Transverse colon (tissue), 4 donors: ENCODE measurements at regions not wholly inside any gene's neighbourhood (a gene's known extent, or its start where the extent isn't known, plus 50 kb on each side); places are given as distances from the start of the nearest gene placed in this dataset.

Experiments
- DNase-seq: peaks from one replicate; pipeline ENCODE4 v3.0.0-alpha.2; 2019
- H3K27ac ChIP-seq, 4 donors: fragments of 200-600 bp; sonication (generic); 2 replicates each; pipeline ENCODE4 v1.5.1; 2016 to 2018; ENCODE audit warnings: inconsistent platforms in 4 of 4
- H3K27me3 ChIP-seq: fragments of 200-600 bp; sonication (generic); 2 replicates; pipeline ENCODE4 v1.5.1; 2017; ENCODE audit warnings: inconsistent platforms
- H3K36me3 ChIP-seq, 4 donors: fragments of 200-600 bp; sonication (generic); 2 replicates each; pipeline ENCODE4 v1.5.1; 2017 to 2019; ENCODE audit warnings: inconsistent platforms in 4 of 4
- H3K4me1 ChIP-seq, 4 donors: fragments of 200-600 bp; sonication (generic); 2 replicates each; pipeline ENCODE4 v1.5.1; 2017 to 2020; ENCODE audit warnings: inconsistent platforms in 4 of 4
- H3K4me3 ChIP-seq, 4 donors: fragments of 200-600 bp; sonication (generic); 1 replicate in 1 of 4; 2 replicates in 3 of 4; pipeline versions ENCODE4 v1.5.1 to v1.6.1; 2017 to 2019; ENCODE audit warnings: inconsistent platforms in 4 of 4
- H3K9me3 ChIP-seq, 2 donors: fragments of 200-600 bp; sonication (generic); 2 replicates each; pipeline ENCODE4 v1.5.1; 2017 to 2019; ENCODE audit warnings: inconsistent platforms in 2 of 2
- EP300 ChIP-seq: sonication (generic); formaldehyde crosslinking; IDR thresholded peaks from one replicate; pipeline ENCODE4 v1.6.1; 2017; ENCODE audit warnings: antibody characterized with exemption, low read depth
- POLR2A ChIP-seq: fragments of 450-650 bp; IDR thresholded peaks from one replicate; pipeline ENCODE4 v1.6.1; 2016; ENCODE audit warnings: antibody characterized with exemption, mild to moderate bottlenecking, moderate library complexity
- POLR2AphosphoS5 ChIP-seq, 3 donors: sonication (generic); formaldehyde crosslinking; IDR thresholded peaks; one replicate each; pipeline ENCODE4 v1.6.1; 2016; ENCODE audit warnings: antibody characterized with exemption in 3 of 3
- WGBS, 2 donors: methylation state at CpG; one replicate each; pipeline ENCODE4 v1.1.5; 2018; ENCODE audit warnings: low coverage in 1 of 2; 5-methylcytosine and 5-hydroxymethylcytosine counted together
- in situ Hi-C, 4 donors: fragments of 200-750 bp; cut with MboI; loops; one replicate each; pipeline versions ENCODE4 v1.15.0 to v1.15.1; 2017; ENCODE audit warnings: low sequenced_read_pairs in 3 of 4, low pct_ligation_motif_present in 1 of 4, low pct_unique_long_range_greater_than_20kb in 1 of 4
- intact Hi-C: fragments of 100-400 bp; cut with DNase I; formaldehyde crosslinking; loops from one replicate; pipeline ENCODE4 v1.15.1; 2023; ENCODE audit warnings: low total_unique reads
- TF ChIP-seq, protein P1 (sequence below), 5 experiments: fragments of 200-600 bp in 3 of 5; fragments of 450-650 bp in 2 of 5; sonication (generic) in 3 of 5; IDR thresholded peaks; 1 replicate in 2 of 5; 2 replicates in 3 of 5; pipeline ENCODE4 v1.5.1; 2016 to 2017; ENCODE audit warnings: antibody characterized with exemption in 5 of 5, inconsistent platforms in 3 of 5, mild to moderate bottlenecking in 2 of 5, moderate library complexity in 1 of 5

DNA sequence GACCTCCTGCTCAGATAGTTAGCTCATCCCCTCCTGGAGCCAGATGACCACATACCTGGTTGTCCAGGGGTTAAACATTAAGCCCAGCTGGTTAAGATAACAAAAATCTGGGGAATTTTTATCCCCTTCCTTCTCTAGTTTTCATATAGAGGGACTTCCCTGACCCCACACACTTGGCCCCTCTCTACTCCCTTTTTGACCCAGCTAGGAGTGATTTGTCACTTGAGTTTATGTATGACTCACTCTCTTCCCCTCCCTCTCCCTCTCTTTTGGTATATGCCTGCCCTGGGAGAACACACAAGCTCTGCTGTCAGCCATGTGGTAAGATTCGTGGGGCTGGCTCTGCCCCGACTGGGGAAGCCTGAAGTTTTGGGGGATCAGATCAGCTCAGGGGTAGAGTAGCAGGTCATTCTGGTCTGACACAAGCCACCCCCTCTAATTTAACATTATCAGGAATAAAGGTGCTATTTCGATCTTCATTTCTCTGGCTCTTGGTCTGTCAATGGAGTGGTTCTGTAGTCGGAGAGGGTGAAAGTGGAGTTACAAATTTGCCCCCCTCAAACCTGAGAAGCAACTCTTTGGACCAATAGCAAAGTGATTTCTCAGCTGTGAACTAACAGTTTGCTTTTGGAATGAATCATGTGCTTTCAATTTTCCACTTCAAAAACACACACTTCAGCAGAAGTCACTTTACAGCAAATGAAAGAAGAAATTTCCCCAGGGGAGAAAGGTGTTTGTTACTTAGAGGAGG, 415.3 kb upstream of the CADM1 start:
- no peak overlapping the region for H3K27ac ChIP-seq
- H3K4me1 ChIP-seq, result no peaks in the 10 kb centered on the region
- in situ Hi-C loops (no loop called here), intact Hi-C loops (no loop called here)
- no peak overlapping the region for H3K4me3 ChIP-seq
- TF ChIP-seq, protein P1, sequence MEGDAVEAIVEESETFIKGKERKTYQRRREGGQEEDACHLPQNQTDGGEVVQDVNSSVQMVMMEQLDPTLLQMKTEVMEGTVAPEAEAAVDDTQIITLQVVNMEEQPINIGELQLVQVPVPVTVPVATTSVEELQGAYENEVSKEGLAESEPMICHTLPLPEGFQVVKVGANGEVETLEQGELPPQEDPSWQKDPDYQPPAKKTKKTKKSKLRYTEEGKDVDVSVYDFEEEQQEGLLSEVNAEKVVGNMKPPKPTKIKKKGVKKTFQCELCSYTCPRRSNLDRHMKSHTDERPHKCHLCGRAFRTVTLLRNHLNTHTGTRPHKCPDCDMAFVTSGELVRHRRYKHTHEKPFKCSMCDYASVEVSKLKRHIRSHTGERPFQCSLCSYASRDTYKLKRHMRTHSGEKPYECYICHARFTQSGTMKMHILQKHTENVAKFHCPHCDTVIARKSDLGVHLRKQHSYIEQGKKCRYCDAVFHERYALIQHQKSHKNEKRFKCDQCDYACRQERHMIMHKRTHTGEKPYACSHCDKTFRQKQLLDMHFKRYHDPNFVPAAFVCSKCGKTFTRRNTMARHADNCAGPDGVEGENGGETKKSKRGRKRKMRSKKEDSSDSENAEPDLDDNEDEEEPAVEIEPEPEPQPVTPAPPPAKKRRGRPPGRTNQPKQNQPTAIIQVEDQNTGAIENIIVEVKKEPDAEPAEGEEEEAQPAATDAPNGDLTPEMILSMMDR (IDR thresholded peaks at IDR 0.05), result no peak
- TF ChIP-seq EP300, result no peak
- TF ChIP-seq POLR2A, result no peak
- no peak for TF ChIP-seq POLR2AphosphoS5 (IDR thresholded peaks at IDR 0.05)
- H3K9me3 ChIP-seq, result no peaks in the 10 kb centered on the region
- WGBS, 2 donors, result 47 to 61% methylated on average over 2 to 4 of the region's 4 CpGs
- no peaks in the 10 kb centered on the region for H3K36me3 ChIP-seq
- DNase-seq, result no peak
- no peaks in the 10 kb centered on the region for H3K27me3 ChIP-seq

DNA sequence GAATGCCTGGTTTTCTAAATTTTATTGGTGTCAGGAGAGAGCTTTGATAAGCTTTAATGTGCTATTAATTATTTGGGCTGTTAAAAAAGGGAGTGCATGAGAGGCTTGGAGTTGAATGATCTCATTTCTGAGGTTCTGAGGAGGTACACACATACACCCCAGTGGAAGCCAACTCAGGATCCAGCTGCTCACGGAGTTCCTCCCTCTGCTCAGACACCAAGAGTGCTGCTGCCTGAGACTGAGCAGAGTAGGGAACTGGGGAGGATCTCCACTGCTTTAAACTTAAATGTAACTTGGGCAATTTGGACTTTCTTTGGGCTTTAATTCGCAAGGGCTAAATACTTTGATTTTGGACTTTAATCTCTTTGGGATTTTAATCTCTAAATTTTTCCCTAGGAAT, 414.4 kb upstream of the CADM1 start:
- Histone ChIP-seq H3K36me3 (no peaks in the 10 kb centered on the region), H3K4me1 (no peaks in the 10 kb centered on the region), H3K9me3 (no peaks in the 10 kb centered on the region), H3K27ac (no peak overlapping the region), H3K4me3 (no peak overlapping the region), H3K27me3 (no peaks in the 10 kb centered on the region)
- in situ Hi-C loops, result no loop called here
- 75 to 86% methylated on average over 1 to 2 of the region's 2 CpGs for WGBS, 2 donors
- intact Hi-C loops, result no loop called here
- TF ChIP-seq, protein P1 (IDR thresholded peaks at IDR 0.05), result no peak
- TF ChIP-seq POLR2AphosphoS5 (IDR thresholded peaks at IDR 0.05) (no peak), POLR2A (no peak), EP300 (no peak)
- DNase-seq, result no peak

DNA sequence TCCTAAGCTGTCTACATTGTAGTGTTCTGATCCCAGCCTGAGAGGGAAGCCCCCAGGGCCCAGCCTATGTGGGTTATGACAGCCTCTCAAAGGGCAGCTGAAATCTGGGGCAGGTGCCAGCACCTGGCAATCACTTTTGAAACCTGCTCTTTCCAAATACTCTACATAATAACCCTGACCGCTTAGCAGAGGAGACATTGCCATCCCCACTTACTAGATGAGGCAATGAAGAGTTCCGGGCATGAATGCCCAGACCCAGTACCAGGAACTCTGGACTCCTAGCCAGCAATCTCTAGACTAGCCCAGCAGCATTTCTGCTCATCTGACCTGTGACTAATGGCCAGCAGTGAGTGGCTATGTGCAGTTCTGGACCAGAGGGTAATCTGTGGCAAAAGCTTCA, 412.4 kb upstream of the CADM1 start:
- Histone ChIP-seq H3K9me3 (no peaks in the 10 kb centered on the region), H3K4me3 (no peak overlapping the region), H3K36me3 (no peaks in the 10 kb centered on the region), H3K27ac (no peak overlapping the region), H3K27me3 (no peaks in the 10 kb centered on the region), H3K4me1 (no peaks in the 10 kb centered on the region)
- DNase-seq, result no peak
- in situ Hi-C loops (no loop called here), intact Hi-C loops (no loop called here)
- no peak for TF ChIP-seq EP300
- TF ChIP-seq, protein P1 (IDR thresholded peaks at IDR 0.05), result no peak
- no peak for TF ChIP-seq POLR2A
- TF ChIP-seq POLR2AphosphoS5 (IDR thresholded peaks at IDR 0.05), result no peak
- WGBS, 2 donors, result 88% methylated on average over 2 of the region's 2 CpGs; no CpG with 5 or more reads in 1 of the 2 donors

DNA sequence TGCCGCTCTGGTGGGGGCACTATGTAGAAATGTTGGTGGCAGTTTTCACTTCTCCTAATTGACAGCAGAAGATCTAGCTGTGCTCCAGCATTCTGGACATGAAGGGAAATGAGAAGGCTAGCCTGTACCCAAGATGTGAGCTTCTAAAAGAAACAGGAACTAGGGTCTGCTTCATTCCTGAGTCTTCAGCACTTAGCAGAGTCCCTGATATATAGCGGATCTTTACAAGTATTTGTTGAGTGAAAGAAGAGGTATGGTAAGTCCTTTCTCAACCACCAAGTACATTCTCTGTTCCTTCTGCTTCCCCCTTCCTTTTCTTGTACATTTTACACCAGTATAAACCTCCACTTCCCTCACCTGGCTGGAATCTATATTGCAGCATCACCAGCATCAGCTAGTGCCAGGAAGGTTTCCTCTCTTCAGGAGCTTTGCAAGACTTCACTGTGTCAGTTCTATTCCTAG, 408.3 kb upstream of the CADM1 start:
- H3K4me1 ChIP-seq, result no peaks in the 10 kb centered on the region
- no peaks in the 10 kb centered on the region for H3K9me3 ChIP-seq
- in situ Hi-C loops, result no loop called here
- intact Hi-C loops, result no loop called here
- 79% methylated on average over 2 of the region's 2 CpGs; no CpG with 5 or more reads in 1 of the 2 donors for WGBS, 2 donors
- no peak overlapping the region for H3K27ac ChIP-seq
- H3K4me3 ChIP-seq, result no peak overlapping the region
- TF ChIP-seq EP300, result no peak
- TF ChIP-seq, protein P1 (IDR thresholded peaks at IDR 0.05), result peak in 2 of 5 experiments; percentile 5 to 11
- H3K27me3 ChIP-seq, result no peaks in the 10 kb centered on the region
- H3K36me3 ChIP-seq, result no peaks in the 10 kb centered on the region
- no peak for DNase-seq
